ENCODE measurements at regions not wholly inside any gene's neighbourhood (a gene's known extent, or its start where the extent isn't known, plus 50 kb on each side); places are given as distances from the start of the nearest gene placed in this dataset.

GRCh38 chr2:17083902-17084301 is 418.3 kb upstream of the CYRIA start:
- DNase-seq (ENCODE audit: low read depth, low spot score) (no peak), FAIRE-seq (no peak), ATAC-seq (no peak)
- H3K9ac ChIP-seq (ENCODE audit: control insufficient read depth, insufficient read depth, low read length): no peak overlapping the region
- BruUV-seq (replicated peaks): no TSS peak
- intact Hi-C loops (cut with micrococcal nuclease; ENCODE audit: unreplicated experiment): no loop called here
- no peak overlapping the region for H3K27ac ChIP-seq (ENCODE audit: control insufficient read depth, insufficient read depth)
- H3K4me2 ChIP-seq (ENCODE audit: control insufficient read depth, insufficient read depth): no peak overlapping the region
- ChIA-PET SMC1A (ENCODE audit: uncharacterized antibody, unreplicated experiment) (no interaction called here), POLR2A (no interaction called here), CTCF (no interaction called here), RAD21 (ENCODE audit: unreplicated experiment) (no interaction called here)
- in situ Hi-C loops (cut with MboI): no loop called here
- H2AFZ ChIP-seq (ENCODE audit: control insufficient read depth, low read depth, low read length): no peak overlapping the region
- H3K79me2 ChIP-seq (ENCODE audit: control insufficient read depth, insufficient read depth, low read length): no peaks in the 10 kb centered on the region
- H3K9me3 ChIP-seq (replicated peaks; ENCODE audit: control insufficient read depth, insufficient read depth, low read length): no peaks in the 10 kb centered on the region; the same call in 2 of the 3 replicates
- H3K36me3 ChIP-seq (ENCODE audit: control insufficient read depth in 2 of 2, insufficient read depth in 2 of 2, low read length in 1 of 2): no peaks in the 10 kb centered on the region
- TF ChIP-seq REST (IDR thresholded peaks at IDR 0.05; ENCODE audit: low read depth, low read length) (no peak), BHLHE40 (IDR thresholded peaks at IDR 0.05; ENCODE audit: borderline replicate concordance in 1 of 2, low read depth in 2 of 2, low read length in 1 of 2) (no peak), SKIL (IDR thresholded peaks at IDR 0.05; ENCODE audit: low read depth, poor library complexity, severe bottlenecking) (no peak), HDGF (IDR thresholded peaks at IDR 0.05) (no peak), ZNF592 (IDR thresholded peaks at IDR 0.05) (no peak)
- H4K20me1 ChIP-seq (ENCODE audit: control insufficient read depth, insufficient read depth): no peaks in the 10 kb centered on the region
- H3K4me1 ChIP-seq (ENCODE audit: control insufficient read depth, insufficient read depth, low read length): no peaks in the 10 kb centered on the region
- 67% methylated on average over 1 of the region's 1 CpG for WGBS (ENCODE audit: insufficient coverage, insufficient replicate concordance, low lambda C conversion rate, missing lambda C conversion rate)
- no peaks in the 10 kb centered on the region for H3K27me3 ChIP-seq (replicated peaks in 1 of 2; ENCODE audit: control insufficient read depth in 2 of 2, insufficient read depth in 2 of 2, low read length in 1 of 2)
- H3K4me3 ChIP-seq: no peak overlapping the region
